ENCODE measurements at regions not wholly inside any gene's neighbourhood (a gene's known extent, or its start where the extent isn't known, plus 50 kb on each side); places are given as distances from the start of the nearest gene placed in this dataset.

GRCh38 chr13:50361282-50361681 lies 346.0 kb downstream of the KCNRG start:
- TF ChIP-seq CTCF (IDR thresholded peaks at IDR 0.05; ENCODE audit: low read length, missing control alignments) = no peak
- H3K4me3 ChIP-seq (replicated peaks; ENCODE audit: low read depth, low read length) = no peak overlapping the region
- no peak for DNase-seq (ENCODE audit: low read depth)

- no peak overlapping the region for H3K4me3 ChIP-seq (replicated peaks; ENCODE audit: low read depth, low read length)
- no peak for TF ChIP-seq CTCF (IDR thresholded peaks at IDR 0.05; ENCODE audit: low read length, missing control alignments)
- DNase-seq (ENCODE audit: low read depth) = peak; percentile 66
Observed at GRCh38 chr13:50365408-50366391, 350.5 kb downstream of the KCNRG start.

- no peak for TF ChIP-seq CTCF (IDR thresholded peaks at IDR 0.05; ENCODE audit: low read length, missing control alignments)
- no peak overlapping the region for H3K4me3 ChIP-seq (replicated peaks; ENCODE audit: low read depth, low read length)
- no peak for DNase-seq (ENCODE audit: low read depth)
Observed at GRCh38 chr13:50366488-50367174, 351.4 kb downstream of the KCNRG start.

GRCh38 chr13:50369646-50370045 lies 354.4 kb downstream of the KCNRG start:
- DNase-seq (ENCODE audit: low read depth) = no peak
- H3K4me3 ChIP-seq (replicated peaks; ENCODE audit: low read depth, low read length) = no peak overlapping the region
- TF ChIP-seq CTCF (IDR thresholded peaks at IDR 0.05; ENCODE audit: low read length, missing control alignments) = no peak

GRCh38 chr13:50370303-50370950 lies 355.2 kb downstream of the KCNRG start:
- H3K4me3 ChIP-seq (replicated peaks; ENCODE audit: low read depth, low read length) = no peak overlapping the region
- no peak for DNase-seq (ENCODE audit: low read depth)
- TF ChIP-seq CTCF (IDR thresholded peaks at IDR 0.05; ENCODE audit: low read length, missing control alignments) = no peak

GRCh38 chr13:50374517-50374916 lies 359.3 kb downstream of the KCNRG start:
- no peak overlapping the region for H3K4me3 ChIP-seq (replicated peaks; ENCODE audit: low read depth, low read length)
- no peak for TF ChIP-seq CTCF (IDR thresholded peaks at IDR 0.05; ENCODE audit: low read length, missing control alignments)
- no peak for DNase-seq (ENCODE audit: low read depth)

Data from fibroblast of pulmonary artery (primary cell).